ENCODE measurements at regions not wholly inside any gene's neighbourhood (a gene's known extent, or its start where the extent isn't known, plus 50 kb on each side); places are given as distances from the start of the nearest gene placed in this dataset.

- no peak overlapping the region for H3K9ac ChIP-seq
- H3K27ac ChIP-seq (ENCODE audit: low read depth in 2 of 2, low read length in 1 of 2) = no peak overlapping the region
- H4K20me1 ChIP-seq (ENCODE audit: insufficient read depth) = no peaks in the 10 kb centered on the region
- no peaks in the 10 kb centered on the region for H3K36me3 ChIP-seq (replicated peaks in 1 of 2; ENCODE audit: control insufficient read depth in 1 of 2, insufficient read depth in 2 of 2, low read length in 1 of 2)
- no peak for DNase-seq
- ChIA-PET CTCF (interaction anchor here (1.2 to 2.6 kb wide), 4 partner anchors 10 to 207 kb away, joined by 3 to 10 read pairs (median 5); no protein-coding TSS in a partner anchor), POLR2A (no interaction called here)
- H3K27me3 ChIP-seq (ENCODE audit: insufficient read depth) = peaks cover 9% of the 10 kb centered on the region; the same call in 1 of the 2 replicates
- no peak for TF ChIP-seq NFIC (IDR thresholded peaks at IDR 0.05; ENCODE audit: borderline replicate concordance)
- no peak for TF ChIP-seq CTCF (IDR thresholded peaks at IDR 0.05)
- TF ChIP-seq POLR2AphosphoS5 (IDR thresholded peaks at IDR 0.05; ENCODE audit: low read depth, low read length) = no peak
- no peak for TF ChIP-seq SMC3 (IDR thresholded peaks at IDR 0.05; ENCODE audit: low read depth, low read length)
- no peak for TF ChIP-seq EZH2phosphoT487 (IDR thresholded peaks at IDR 0.05; ENCODE audit: borderline replicate concordance, low read depth)
- no peak for TF ChIP-seq RXRA (IDR thresholded peaks at IDR 0.05; ENCODE audit: borderline replicate concordance, low read depth)
- TF ChIP-seq TAF1 (IDR thresholded peaks at IDR 0.05; ENCODE audit: borderline replicate concordance, low read depth, low read length) = no peak
- no peak for TF ChIP-seq TEAD4 (IDR thresholded peaks at IDR 0.05; ENCODE audit: borderline replicate concordance, insufficient read depth)
- no peak for TF ChIP-seq ZBTB33 (IDR thresholded peaks at IDR 0.05; ENCODE audit: borderline replicate concordance, low read depth)
- no peak for TF ChIP-seq MAX (IDR thresholded peaks at IDR 0.05; ENCODE audit: low read depth)
- no peak for TF ChIP-seq GABPA (IDR thresholded peaks at IDR 0.05; ENCODE audit: low read depth)
- no peak for TF ChIP-seq RCOR1 (IDR thresholded peaks at IDR 0.05; ENCODE audit: low read length)
- WGBS (ENCODE audit: low lambda C conversion rate) = 37% methylated on average over 6 of the region's 7 CpGs
- H3K9me3 ChIP-seq = no peaks in the 10 kb centered on the region
- H3K9me2 ChIP-seq = no peaks in the 10 kb centered on the region
- H3F3A ChIP-seq (replicated peaks; ENCODE audit: insufficient read depth) = no peaks in the 10 kb centered on the region
- no peak overlapping the region for H3K4me3 ChIP-seq (ENCODE audit: low read depth in 2 of 2, low read length in 1 of 2)
- no peak overlapping the region for H2AFZ ChIP-seq (ENCODE audit: low read depth)
- no peaks in the 10 kb centered on the region for H3K79me2 ChIP-seq (ENCODE audit: insufficient read depth)
- peaks cover 0 to 7% of the 10 kb centered on the region in 2 experiments; a peak in 1 of 4 replicates for H3K4me1 ChIP-seq (ENCODE audit: control insufficient read depth in 1 of 2, insufficient read depth in 2 of 2, low read depth in 1 of 2, low read length in 1 of 2)
- H3K4me2 ChIP-seq = no peak overlapping the region
Observed at GRCh38 chrX:69029771-69030170, 135.5 kb downstream of the PJA1 start.

- WGBS (ENCODE audit: low lambda C conversion rate) = 0% methylated on average over 1 of the region's 1 CpG
- no peak overlapping the region for H3K9ac ChIP-seq
- no peaks in the 10 kb centered on the region for H3F3A ChIP-seq (replicated peaks; ENCODE audit: insufficient read depth)
- no peaks in the 10 kb centered on the region for H3K9me3 ChIP-seq
- H4K20me1 ChIP-seq (ENCODE audit: insufficient read depth) = no peaks in the 10 kb centered on the region
- H3K4me1 ChIP-seq (ENCODE audit: control insufficient read depth in 1 of 2, insufficient read depth in 2 of 2, low read depth in 1 of 2, low read length in 1 of 2) = peaks cover 0 to 5% of the 10 kb centered on the region in 2 experiments; a peak in 1 of 4 replicates
- DNase-seq = no peak
- H3K27me3 ChIP-seq (ENCODE audit: insufficient read depth) = no peaks in the 10 kb centered on the region; the same call in 1 of the 2 replicates
- no peak overlapping the region for H3K27ac ChIP-seq (ENCODE audit: low read depth in 2 of 2, low read length in 1 of 2)
- no peak overlapping the region for H3K4me3 ChIP-seq (ENCODE audit: low read depth in 2 of 2, low read length in 1 of 2)
- H3K79me2 ChIP-seq (ENCODE audit: insufficient read depth) = no peaks in the 10 kb centered on the region
- no peaks in the 10 kb centered on the region for H3K36me3 ChIP-seq (replicated peaks in 1 of 2; ENCODE audit: control insufficient read depth in 1 of 2, insufficient read depth in 2 of 2, low read length in 1 of 2)
- ChIA-PET POLR2A (no interaction called here), CTCF (interaction anchor here (1.2 to 1.8 kb wide), 3 partner anchors 8 to 201 kb away, joined by 3 to 5 read pairs (median 4); no protein-coding TSS in a partner anchor)
- H2AFZ ChIP-seq (ENCODE audit: low read depth) = no peak overlapping the region
- no peak overlapping the region for H3K4me2 ChIP-seq
- no peaks in the 10 kb centered on the region for H3K9me2 ChIP-seq
- TF ChIP-seq POLR2AphosphoS5 (IDR thresholded peaks at IDR 0.05; ENCODE audit: low read depth, low read length) = no peak
- TF ChIP-seq REST (IDR thresholded peaks at IDR 0.05; ENCODE audit: low read depth, low read length) = no peak
- TF ChIP-seq CTCF (IDR thresholded peaks at IDR 0.05) = no peak
- no peak for TF ChIP-seq GABPA (IDR thresholded peaks at IDR 0.05; ENCODE audit: low read depth)
- TF ChIP-seq FOXJ3 (CRISPR knock-in tag; IDR thresholded peaks at IDR 0.05) = no peak
- TF ChIP-seq GATA2 (CRISPR knock-in tag; IDR thresholded peaks at IDR 0.05) = no peak
- TF ChIP-seq MAX (IDR thresholded peaks at IDR 0.05; ENCODE audit: low read depth) = no peak
- TF ChIP-seq RFX5 (IDR thresholded peaks at IDR 0.05; ENCODE audit: low read length) = no peak
- no peak for TF ChIP-seq ELF1 (IDR thresholded peaks at IDR 0.05)
Observed at GRCh38 chrX:69028761-69029120, 136.5 kb downstream of the PJA1 start.

Data from SK-N-SH (cell line).